GM18508 (cell line): ENCODE measurements at regions not wholly inside any gene's neighbourhood (a gene's known extent, or its start where the extent isn't known, plus 50 kb on each side); places are given as distances from the start of the nearest gene placed in this dataset.

Experiments
- ATAC-seq: cut with Tn5 transposase; IDR thresholded peaks from one replicate; pipeline ENCODE4 v1.9.1; 2021; ENCODE audit warnings: moderate number of reproducible peaks; ENCODE audit not compliant: insufficient read depth, unreplicated experiment

- no peak for ATAC-seq
These were observed 638.2 kb downstream of the FBXO15 start for GRCh38 chr18:73509460-73509859.

- ATAC-seq: no peak
These were observed 635.5 kb upstream of the NETO1 start for GRCh38 chr18:73503326-73503725.

- ATAC-seq: no peak
These were observed 620.2 kb upstream of the NETO1 start for GRCh38 chr18:73487966-73488365.

- no peak for ATAC-seq
These were observed 617.4 kb upstream of the NETO1 start for GRCh38 chr18:73485166-73485565.

GRCh38 chr18:73482901-73483300, 615.1 kb upstream of the NETO1 start:
- ATAC-seq: no peak

- no peak for ATAC-seq
These were observed 611.7 kb upstream of the NETO1 start for GRCh38 chr18:73479477-73479876.

- ATAC-seq: no peak
These were observed 610.4 kb upstream of the NETO1 start for GRCh38 chr18:73478191-73478590.

- no peak for ATAC-seq
These were observed 608.2 kb upstream of the NETO1 start for GRCh38 chr18:73476031-73476430.

GRCh38 chr18:73462092-73462491, 594.3 kb upstream of the NETO1 start:
- ATAC-seq: no peak

- no peak for ATAC-seq
These were observed 593.9 kb upstream of the NETO1 start for GRCh38 chr18:73461780-73462059.

GRCh38 chr18:73461038-73461779, 593.4 kb upstream of the NETO1 start:
- no peak for ATAC-seq

GRCh38 chr18:73458186-73458964, 590.6 kb upstream of the NETO1 start:
- no peak for ATAC-seq

- no peak for ATAC-seq
These were observed 588.9 kb upstream of the NETO1 start for GRCh38 chr18:73456643-73457042.

GRCh38 chr18:73452866-73453265, 585.1 kb upstream of the NETO1 start:
- no peak for ATAC-seq

GRCh38 chr18:73446502-73446901, 578.7 kb upstream of the NETO1 start:
- no peak for ATAC-seq

GRCh38 chr18:73431620-73432019, 563.8 kb upstream of the NETO1 start:
- no peak for ATAC-seq

- ATAC-seq: no peak
These were observed 553.2 kb upstream of the NETO1 start for GRCh38 chr18:73421010-73421409.

- ATAC-seq: no peak
These were observed 551.7 kb upstream of the NETO1 start for GRCh38 chr18:73419531-73419930.

GRCh38 chr18:73414598-73414997, 546.8 kb upstream of the NETO1 start:
- ATAC-seq: no peak

- ATAC-seq: no peak
These were observed 546.3 kb upstream of the NETO1 start for GRCh38 chr18:73414069-73414468.

- no peak for ATAC-seq
These were observed 541.5 kb upstream of the NETO1 start for GRCh38 chr18:73409242-73409641.

GRCh38 chr18:73408469-73408868, 540.7 kb upstream of the NETO1 start:
- no peak for ATAC-seq
